C4-2B (cell line): ENCODE measurements at regions not wholly inside any gene's neighbourhood (a gene's known extent, or its start where the extent isn't known, plus 50 kb on each side); places are given as distances from the start of the nearest gene placed in this dataset.

Source experiments
- CTCF ChIP-seq: fragments of 450-650 bp; conservative IDR thresholded peaks from 2 replicates; pipeline ENCODE4 v1.5.1; 2017; ENCODE audit warnings: mild to moderate bottlenecking
- ZFX ChIP-seq: fragments of 450-650 bp; IDR thresholded peaks from 2 replicates; pipeline ENCODE4 v1.6.1; 2017

DNA sequence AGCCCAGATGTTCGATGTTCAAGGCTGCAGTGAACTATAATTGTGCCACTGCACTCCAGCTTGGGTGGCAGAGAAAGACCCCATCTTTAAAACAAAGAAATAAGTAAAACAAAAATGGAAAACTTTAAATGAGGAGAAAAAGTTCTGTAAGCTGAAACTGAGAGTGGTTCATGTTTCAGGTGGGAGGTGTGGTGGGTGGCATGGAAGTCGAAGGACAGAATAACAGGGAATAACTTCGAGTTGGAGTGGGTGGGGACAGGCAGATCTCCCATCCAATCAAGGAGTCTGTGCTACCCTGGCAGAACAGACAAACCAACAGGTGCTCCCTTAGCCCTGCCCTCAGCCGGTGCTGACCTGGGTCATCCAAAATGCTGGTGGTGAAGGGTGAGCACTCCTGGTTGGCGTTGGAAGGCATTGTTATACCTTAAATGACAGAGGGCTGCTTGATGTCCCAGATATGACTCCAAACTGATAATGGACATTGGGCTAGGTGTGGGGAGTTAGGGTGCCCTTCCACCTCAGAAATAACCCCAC, 328.4 kb downstream of the DYSF start:
- TF ChIP-seq CTCF: no peak
- no peak for TF ChIP-seq ZFX
